ENCODE measurements at regions not wholly inside any gene's neighbourhood (a gene's known extent, or its start where the extent isn't known, plus 50 kb on each side); places are given as distances from the start of the nearest gene placed in this dataset.

DNA sequence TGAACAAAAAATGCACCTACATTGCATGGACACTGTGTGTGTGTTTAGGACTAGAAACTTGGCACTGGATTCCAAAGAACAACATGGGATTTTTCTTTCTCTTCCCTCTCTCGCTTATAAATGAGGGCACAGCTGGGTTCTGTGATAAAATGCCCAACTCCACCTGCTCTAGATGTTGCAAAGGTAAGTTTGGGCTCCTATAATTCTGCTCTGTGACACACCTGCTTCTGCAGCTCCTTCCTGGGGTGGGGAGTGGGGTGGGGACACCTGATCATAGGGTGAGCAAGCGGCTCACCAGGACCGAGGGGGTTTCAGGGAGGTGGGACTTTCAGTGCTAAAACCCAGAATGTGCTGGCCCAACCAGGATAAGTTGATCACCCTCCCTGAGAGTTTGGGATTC, 104.3 kb downstream of the AXIN2 start:
- ChIA-PET CTCF (interaction anchor here (0.6 kb wide), 1 partner anchor 392 kb away, joined by 3 read pairs; no protein-coding TSS in a partner anchor), POLR2A (ENCODE audit: low non-redundant PET) (no interaction called here)
- no peak for DNase-seq (ENCODE audit: low spot score)

DNA sequence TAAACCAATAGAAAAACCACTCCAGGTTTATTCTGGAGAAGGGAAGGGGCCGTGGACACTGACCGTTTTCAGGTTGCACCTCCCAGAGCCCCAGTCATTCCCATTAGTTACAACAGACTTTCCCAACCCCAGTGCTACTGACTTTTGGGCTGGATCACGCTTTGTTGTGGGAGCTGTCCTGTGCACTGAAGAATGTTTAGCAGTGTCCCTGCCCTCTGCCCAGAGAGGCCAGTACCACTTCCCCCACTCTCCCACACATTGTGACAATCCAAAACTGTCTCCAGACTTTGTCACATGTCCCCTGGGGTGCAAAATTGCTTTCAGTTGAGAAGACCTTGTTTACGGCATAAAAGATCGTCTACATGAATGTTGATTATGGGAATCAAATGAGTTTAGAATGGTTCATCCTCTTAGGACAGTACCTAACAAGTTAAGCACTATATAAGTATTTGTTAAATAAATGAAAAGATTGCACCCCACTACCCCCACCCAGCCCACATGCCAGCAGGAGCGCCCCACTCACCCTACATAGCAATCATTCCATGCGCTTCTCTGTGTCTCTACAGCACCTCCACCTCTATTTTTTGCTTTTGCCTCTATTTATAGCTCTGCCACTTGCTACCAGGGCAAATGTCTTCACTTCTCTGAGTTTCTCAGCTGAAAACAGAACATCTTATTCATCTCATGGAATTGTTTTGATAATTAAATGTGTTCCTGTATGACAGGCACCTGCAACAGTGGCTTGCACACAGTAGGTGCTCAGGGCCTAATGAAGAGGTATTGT, 104.9 kb downstream of the AXIN2 start:
- no peak overlapping the region for H3K27ac ChIP-seq
- POLR2A ChIA-PET (ENCODE audit: low non-redundant PET), result no interaction called here
- TF ChIP-seq, protein P1, sequence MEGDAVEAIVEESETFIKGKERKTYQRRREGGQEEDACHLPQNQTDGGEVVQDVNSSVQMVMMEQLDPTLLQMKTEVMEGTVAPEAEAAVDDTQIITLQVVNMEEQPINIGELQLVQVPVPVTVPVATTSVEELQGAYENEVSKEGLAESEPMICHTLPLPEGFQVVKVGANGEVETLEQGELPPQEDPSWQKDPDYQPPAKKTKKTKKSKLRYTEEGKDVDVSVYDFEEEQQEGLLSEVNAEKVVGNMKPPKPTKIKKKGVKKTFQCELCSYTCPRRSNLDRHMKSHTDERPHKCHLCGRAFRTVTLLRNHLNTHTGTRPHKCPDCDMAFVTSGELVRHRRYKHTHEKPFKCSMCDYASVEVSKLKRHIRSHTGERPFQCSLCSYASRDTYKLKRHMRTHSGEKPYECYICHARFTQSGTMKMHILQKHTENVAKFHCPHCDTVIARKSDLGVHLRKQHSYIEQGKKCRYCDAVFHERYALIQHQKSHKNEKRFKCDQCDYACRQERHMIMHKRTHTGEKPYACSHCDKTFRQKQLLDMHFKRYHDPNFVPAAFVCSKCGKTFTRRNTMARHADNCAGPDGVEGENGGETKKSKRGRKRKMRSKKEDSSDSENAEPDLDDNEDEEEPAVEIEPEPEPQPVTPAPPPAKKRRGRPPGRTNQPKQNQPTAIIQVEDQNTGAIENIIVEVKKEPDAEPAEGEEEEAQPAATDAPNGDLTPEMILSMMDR (conservative IDR thresholded peaks at IDR 0.05; ENCODE audit: low read depth), result no peak
- DNase-seq (ENCODE audit: low spot score), result no peak
- CTCF ChIA-PET, result interaction anchor here (0.6 kb wide), 1 partner anchor 393 kb away, joined by 3 read pairs; no protein-coding TSS in a partner anchor

More for the DNA sequence above, 104.3 kb downstream of the AXIN2 start:
- TF ChIP-seq, protein P1 (conservative IDR thresholded peaks at IDR 0.05; ENCODE audit: low read depth), result no peak
- no peak overlapping the region for H3K27ac ChIP-seq

DNA sequence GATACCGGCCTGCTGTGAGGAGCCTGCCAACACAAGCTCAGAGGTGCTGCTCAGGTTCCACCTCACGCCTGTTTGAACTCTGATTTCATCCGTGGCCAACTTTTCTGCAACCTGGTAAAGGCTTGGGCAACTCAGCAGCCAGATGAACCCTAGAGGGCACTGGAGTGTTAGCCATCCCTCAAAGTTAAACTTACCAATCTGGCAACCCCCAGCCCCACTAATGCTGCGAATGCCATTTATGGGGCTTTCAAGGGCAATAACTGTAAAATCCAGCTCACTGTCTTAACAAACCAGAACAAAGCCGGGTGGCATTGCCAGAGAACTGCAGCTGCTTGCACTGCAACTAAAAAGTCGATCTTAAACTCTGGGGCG, 105.5 kb downstream of the AXIN2 start:
- POLR2A ChIA-PET (ENCODE audit: low non-redundant PET), result no interaction called here
- TF ChIP-seq, protein P1 (conservative IDR thresholded peaks at IDR 0.05; ENCODE audit: low read depth), result no peak
- CTCF ChIA-PET, result no interaction called here
- no peak overlapping the region for H3K27ac ChIP-seq
- no peak for DNase-seq (ENCODE audit: low spot score)

DNA sequence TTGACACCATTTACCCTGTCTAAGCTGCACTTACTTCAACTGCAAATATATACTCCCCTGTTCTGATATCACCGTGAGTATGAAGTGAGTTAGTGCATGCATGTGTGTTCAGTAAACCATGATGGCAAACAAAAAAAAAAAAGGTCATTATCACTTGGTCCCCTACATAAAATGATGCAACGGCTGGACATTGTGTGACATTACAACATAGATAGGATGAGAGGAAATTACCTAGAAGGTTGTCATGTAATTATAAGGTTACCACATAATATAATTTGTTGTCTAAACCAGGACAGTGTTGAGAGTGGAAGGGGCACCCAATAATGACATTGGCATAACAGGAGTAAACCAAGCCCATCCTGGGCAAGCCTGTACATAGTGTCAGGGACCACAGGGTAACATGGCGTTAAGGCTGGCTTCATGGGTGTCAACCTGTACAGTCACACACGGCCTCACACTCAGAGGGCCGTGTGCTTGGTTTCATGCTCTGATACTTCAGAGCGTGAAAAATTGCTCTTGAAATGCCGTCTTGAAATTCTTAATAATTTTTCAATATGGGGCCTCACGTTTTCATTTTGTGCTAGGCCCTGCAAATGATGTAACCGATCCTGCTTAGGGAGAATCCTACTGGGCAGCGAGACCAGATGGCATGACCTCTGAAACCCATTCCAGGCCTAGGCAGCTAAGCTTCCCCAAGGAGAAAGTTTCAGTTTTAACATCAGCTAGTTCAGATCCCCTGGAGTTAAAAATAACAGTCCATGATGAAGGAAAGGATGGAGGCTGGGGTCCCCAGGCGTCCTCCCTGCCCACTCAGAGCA, 106.1 kb downstream of the AXIN2 start:
- CTCF ChIA-PET, result no interaction called here
- POLR2A ChIA-PET (ENCODE audit: low non-redundant PET), result no interaction called here
- TF ChIP-seq, protein P1 (conservative IDR thresholded peaks at IDR 0.05; ENCODE audit: low read depth), result no peak
- DNase-seq (ENCODE audit: low spot score), result no peak
- H3K27ac ChIP-seq, result no peak overlapping the region

GRCh38 chr17:65453204-65453931, 108.1 kb downstream of the AXIN2 start:
- POLR2A ChIA-PET (ENCODE audit: low non-redundant PET), result no interaction called here
- TF ChIP-seq, protein P1 (conservative IDR thresholded peaks at IDR 0.05; ENCODE audit: low read depth), result no peak
- CTCF ChIA-PET, result no interaction called here
- no peak overlapping the region for H3K27ac ChIP-seq
- no peak for DNase-seq (ENCODE audit: low spot score)

DNA sequence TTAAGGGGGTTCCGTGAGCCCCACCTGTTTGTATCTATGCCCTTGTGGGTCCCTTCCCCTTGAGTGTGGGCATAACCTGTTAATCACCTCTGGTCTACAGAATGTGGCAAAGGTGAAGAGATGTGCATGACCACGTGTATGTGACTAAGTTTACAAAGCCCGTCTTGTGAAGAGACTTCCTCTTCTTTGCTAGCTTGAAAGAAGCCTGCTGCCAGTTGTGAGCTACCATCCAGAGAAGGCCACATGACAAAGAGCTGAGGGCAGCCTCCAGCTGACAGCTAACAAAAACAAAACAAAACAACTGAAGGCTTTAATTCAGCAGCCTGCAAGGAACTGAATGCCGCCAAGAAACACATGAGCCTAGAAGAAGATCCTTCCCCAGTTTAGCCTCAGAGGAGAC, 112.0 kb downstream of the AXIN2 start:
- no peak for DNase-seq (ENCODE audit: low spot score)
- TF ChIP-seq, protein P1 (conservative IDR thresholded peaks at IDR 0.05; ENCODE audit: low read depth), result no peak
- CTCF ChIA-PET, result no interaction called here
- POLR2A ChIA-PET (ENCODE audit: low non-redundant PET), result no interaction called here
- H3K27ac ChIP-seq, result no peak overlapping the region

Data from RWPE1 (cell line).